GM12892 (cell line): ENCODE measurements at regions not wholly inside any gene's neighbourhood (a gene's known extent, or its start where the extent isn't known, plus 50 kb on each side); places are given as distances from the start of the nearest gene placed in this dataset.

Source experiments
- DNase-seq: peaks from one replicate; pipeline ENCODE4 v3.0.0; 2011; ENCODE audit not compliant: insufficient read length
- FAIRE-seq: peaks from 2 replicates; lab custom pipeline; 2011; peaks lifted over from hg19 to GRCh38; lab: Jason Lieb, UNC
- POLR2A ChIP-seq: IDR thresholded peaks from 2 replicates; pipeline ENCODE4 v1.6.1; 2011; ENCODE audit warnings: low read depth, low read length, control low read depth
- POLR2AphosphoS5 ChIP-seq: IDR thresholded peaks from 2 replicates; pipeline ENCODE4 v1.6.1; 2011; ENCODE audit warnings: low read depth, low read length, control low read depth
- TAF1 ChIP-seq: IDR thresholded peaks from 2 replicates; pipeline ENCODE4 v1.6.1; 2011; ENCODE audit warnings: low read depth, mild to moderate bottlenecking, control low read depth, low read length, borderline replicate concordance

DNA sequence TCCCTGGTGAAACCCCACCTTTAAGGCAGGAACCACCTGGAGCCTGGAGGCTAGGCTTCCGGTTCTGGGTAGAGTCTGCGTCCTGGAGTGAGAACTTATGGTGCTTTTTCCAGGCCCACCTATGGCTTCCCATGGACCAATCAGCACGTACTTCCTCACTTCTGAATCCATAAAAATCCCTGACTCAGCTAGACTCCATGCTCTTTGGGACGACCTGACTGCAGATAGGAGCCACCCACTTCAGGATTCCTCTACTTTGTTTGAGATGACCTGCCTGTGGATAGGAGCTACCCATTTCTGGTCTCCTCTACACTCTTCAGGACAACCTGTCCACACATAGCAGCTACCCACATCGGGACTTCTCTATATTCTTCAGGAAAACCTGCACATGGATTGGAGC, 168.8 kb upstream of the IRX2 start:
- no peak for TF ChIP-seq POLR2AphosphoS5
- TF ChIP-seq TAF1, result no peak
- TF ChIP-seq POLR2A, result no peak
- DNase-seq (no peak), FAIRE-seq (no peak)

DNA sequence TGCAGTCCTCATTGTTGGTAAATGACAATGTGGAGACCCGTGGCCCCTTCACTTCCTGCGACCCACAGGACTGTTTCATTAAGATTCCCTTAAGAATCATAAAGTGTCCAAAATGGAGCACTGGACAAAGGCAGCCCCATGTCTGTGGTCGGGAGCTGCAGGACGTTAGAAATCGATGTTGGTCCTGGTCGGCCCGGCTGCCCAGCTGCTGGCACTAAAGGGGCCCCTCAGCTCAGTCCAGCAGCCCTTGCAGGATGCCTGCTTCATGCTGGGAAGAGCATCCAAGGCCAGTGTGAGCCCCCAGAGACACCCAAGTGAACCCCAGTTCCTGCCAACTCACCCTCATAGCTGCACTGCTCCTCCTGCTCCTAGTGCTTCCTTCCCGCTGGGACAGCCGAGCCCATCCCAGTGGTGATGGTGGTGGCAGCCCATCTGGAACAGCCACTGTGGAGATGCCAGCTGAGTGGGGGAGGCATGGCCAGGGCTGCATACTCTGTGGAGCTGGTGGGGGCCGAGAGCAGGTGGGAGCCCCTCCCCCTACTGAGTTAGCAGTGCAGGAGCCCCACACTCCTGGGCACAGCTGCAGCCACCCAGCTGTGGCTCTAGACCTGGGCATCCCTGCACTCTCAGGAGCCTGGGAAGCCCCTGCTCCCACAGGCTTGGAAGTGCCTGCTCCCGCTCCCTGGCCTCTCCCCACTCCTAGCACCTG, 168.0 kb upstream of the IRX2 start:
- FAIRE-seq, result no peak

GRCh38 chr5:2917524-2917923, 166.0 kb upstream of the IRX2 start:
- no peak for FAIRE-seq
- DNase-seq, result no peak
- no peak for TF ChIP-seq POLR2AphosphoS5
- no peak for TF ChIP-seq POLR2A
- no peak for TF ChIP-seq TAF1

More for the DNA sequence above, 168.0 kb upstream of the IRX2 start:
- no peak for DNase-seq
- TF ChIP-seq POLR2A (no peak), POLR2AphosphoS5 (no peak), TAF1 (no peak)

- TF ChIP-seq TAF1 (no peak), POLR2A (no peak), POLR2AphosphoS5 (no peak)
- DNase-seq (no peak), FAIRE-seq (no peak)
Observed at GRCh38 chr5:2917093-2917492, 165.6 kb upstream of the IRX2 start.

- FAIRE-seq (no peak), DNase-seq (no peak)
- no peak for TF ChIP-seq POLR2A
- TF ChIP-seq POLR2AphosphoS5, result no peak
- no peak for TF ChIP-seq TAF1
Observed at GRCh38 chr5:2916076-2916682, 164.7 kb upstream of the IRX2 start.

DNA sequence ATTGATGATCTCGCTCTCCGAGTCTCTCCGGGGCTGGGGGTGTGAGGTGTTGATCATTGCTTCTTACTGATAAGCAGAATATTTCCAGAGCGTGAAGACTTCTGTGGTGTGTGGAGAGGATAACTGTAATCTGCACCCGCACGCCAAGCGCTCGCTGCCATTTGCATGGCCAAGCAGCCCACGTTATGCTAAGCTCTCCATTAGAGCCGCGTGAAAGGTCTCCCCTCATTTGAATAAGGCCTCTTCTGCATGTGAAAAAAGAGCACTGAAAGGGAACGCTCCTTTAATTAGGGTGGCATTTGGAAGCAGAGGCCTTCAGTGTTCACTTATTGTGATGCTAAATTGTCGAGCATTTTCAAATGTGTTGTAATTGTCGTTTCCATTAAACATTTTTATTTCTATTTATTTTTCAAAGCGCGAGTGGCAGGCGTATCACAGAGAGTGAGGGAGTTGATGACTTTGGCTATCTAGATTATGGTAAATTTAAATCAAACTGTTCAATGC, 163.6 kb upstream of the IRX2 start:
- no peak for DNase-seq
- no peak for FAIRE-seq
- TF ChIP-seq TAF1, result no peak
- TF ChIP-seq POLR2A, result no peak
- TF ChIP-seq POLR2AphosphoS5, result no peak

DNA sequence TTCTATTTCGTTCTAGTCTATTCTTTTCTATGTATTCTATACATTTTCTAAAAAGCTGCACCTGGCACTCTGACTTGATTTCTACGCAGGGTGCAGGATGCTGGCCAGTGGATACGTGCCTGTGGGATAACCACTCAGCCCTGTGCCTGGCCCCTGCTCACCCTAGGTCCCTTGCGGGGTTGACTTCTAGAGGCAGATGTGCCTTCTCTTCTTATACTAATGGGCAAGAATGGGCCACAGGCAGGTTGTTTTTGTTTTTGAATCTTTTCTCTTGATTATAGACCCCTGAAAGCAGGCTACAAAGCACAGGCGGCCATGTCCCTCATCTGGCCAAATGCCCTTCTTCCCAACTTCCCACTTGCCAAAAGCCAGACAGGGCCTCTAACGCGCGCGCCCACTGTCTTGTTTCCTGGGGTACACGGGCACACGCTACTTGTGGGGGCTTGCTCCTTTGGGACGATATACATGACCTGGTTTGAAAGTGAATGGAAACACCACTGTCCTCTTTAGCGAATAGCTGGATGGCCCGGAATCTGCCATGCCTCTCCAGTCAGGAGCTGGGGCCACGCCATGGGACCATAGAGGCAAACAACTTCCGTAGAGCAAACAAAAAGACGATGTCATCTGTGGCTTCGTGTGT, 162.7 kb upstream of the IRX2 start:
- FAIRE-seq (no peak), DNase-seq (no peak)
- no peak for TF ChIP-seq POLR2A
- TF ChIP-seq TAF1, result no peak
- TF ChIP-seq POLR2AphosphoS5, result no peak

DNA sequence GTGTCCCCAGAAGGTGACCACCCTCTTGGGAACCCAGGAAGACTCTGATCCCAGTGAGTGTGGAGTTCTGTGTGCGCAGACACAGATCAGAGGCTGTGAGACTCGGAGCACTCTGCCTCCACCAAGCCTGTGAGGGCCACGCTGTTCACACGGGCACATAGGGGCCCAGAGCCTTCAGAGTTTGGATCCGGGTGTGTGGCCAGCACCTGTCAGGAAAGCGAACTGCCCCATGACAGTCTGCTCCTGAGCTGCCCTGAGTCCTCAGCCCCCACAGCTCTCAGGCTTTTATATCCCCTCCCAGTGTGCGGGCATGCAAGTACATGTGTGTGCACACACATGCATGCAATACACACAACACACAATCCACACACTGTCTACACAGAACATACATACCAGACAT, 161.8 kb upstream of the IRX2 start:
- no peak for FAIRE-seq
- DNase-seq, result no peak
- no peak for TF ChIP-seq POLR2AphosphoS5
- no peak for TF ChIP-seq POLR2A
- TF ChIP-seq TAF1, result no peak

- FAIRE-seq (no peak), DNase-seq (no peak)
- TF ChIP-seq TAF1 (no peak), POLR2A (no peak), POLR2AphosphoS5 (no peak)
Observed at GRCh38 chr5:2912741-2913140, 161.3 kb upstream of the IRX2 start.

DNA sequence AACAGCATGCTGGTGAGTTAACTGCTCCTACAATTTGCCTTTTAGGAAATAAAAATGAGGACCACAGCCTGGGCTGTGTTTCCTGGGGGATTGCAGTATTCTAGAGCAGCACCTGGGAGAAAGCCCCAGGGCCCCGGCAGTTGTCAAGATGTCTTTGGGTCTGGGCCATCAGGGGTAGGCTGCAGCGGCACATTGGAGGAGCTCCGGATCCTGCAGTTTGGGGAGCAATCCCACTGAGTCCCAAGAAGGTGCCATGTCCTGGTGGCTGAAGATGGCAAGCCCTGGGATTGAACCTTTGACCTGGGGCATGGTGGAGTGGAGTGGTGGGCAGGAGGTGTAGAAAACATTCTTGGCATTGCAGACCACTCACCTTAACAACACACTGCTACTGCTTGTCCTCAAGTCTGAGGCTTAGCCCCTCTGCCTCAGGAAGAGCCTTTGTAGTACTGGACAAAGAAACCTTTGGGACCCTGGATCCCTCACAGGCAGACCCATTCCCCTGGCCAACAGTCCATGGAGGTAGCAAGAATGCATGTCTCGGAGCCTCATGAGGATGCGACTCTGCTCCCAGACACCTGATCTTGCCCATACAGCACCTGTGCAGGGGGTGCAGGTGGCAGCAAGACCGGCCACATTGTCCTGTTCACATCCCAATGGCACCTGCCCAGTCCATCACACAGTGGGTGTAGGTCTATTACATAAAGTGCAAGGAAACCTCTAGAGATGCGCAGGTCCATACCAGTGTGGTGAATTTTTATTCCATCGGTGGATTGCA, 159.1 kb upstream of the IRX2 start:
- no peak for FAIRE-seq

GRCh38 chr5:2909035-2909434, 157.6 kb upstream of the IRX2 start:
- no peak for DNase-seq
- no peak for FAIRE-seq
- TF ChIP-seq POLR2AphosphoS5, result no peak
- no peak for TF ChIP-seq TAF1
- no peak for TF ChIP-seq POLR2A

More for the DNA sequence above, 159.1 kb upstream of the IRX2 start:
- TF ChIP-seq TAF1 (no peak), POLR2AphosphoS5 (no peak), POLR2A (no peak)
- DNase-seq, result no peak

GRCh38 chr5:2908086-2908485, 156.6 kb upstream of the IRX2 start:
- FAIRE-seq, result no peak
- no peak for TF ChIP-seq POLR2AphosphoS5
- TF ChIP-seq TAF1, result no peak
- no peak for TF ChIP-seq POLR2A
- DNase-seq, result no peak
